DMS53 (cell line): ENCODE measurements at regions not wholly inside any gene's neighbourhood (a gene's known extent, or its start where the extent isn't known, plus 50 kb on each side); places are given as distances from the start of the nearest gene placed in this dataset.
"Not testable (repeated sequence)": the region's sequence is repeated elsewhere in the genome, so short reads cannot be mapped to it uniquely, and the experiment has no call there.

Source experiments
- DNase-seq: peaks from one replicate; lab custom pipeline; 2025; lab: John Stamatoyannopoulos, UW

GRCh38 chr12:31906557-31907301 lies 52.5 kb upstream of the RESF1 start:
- no peak for DNase-seq

- no peak for DNase-seq
Observed at GRCh38 chr12:31903025-31903424, 56.2 kb upstream of the RESF1 start.

GRCh38 chr12:31900271-31900670 lies 58.9 kb upstream of the RESF1 start:
- no peak for DNase-seq

- peak; percentile 22 for DNase-seq
Observed at GRCh38 chr12:31899109-31899508, 60.1 kb upstream of the RESF1 start.

DNA sequence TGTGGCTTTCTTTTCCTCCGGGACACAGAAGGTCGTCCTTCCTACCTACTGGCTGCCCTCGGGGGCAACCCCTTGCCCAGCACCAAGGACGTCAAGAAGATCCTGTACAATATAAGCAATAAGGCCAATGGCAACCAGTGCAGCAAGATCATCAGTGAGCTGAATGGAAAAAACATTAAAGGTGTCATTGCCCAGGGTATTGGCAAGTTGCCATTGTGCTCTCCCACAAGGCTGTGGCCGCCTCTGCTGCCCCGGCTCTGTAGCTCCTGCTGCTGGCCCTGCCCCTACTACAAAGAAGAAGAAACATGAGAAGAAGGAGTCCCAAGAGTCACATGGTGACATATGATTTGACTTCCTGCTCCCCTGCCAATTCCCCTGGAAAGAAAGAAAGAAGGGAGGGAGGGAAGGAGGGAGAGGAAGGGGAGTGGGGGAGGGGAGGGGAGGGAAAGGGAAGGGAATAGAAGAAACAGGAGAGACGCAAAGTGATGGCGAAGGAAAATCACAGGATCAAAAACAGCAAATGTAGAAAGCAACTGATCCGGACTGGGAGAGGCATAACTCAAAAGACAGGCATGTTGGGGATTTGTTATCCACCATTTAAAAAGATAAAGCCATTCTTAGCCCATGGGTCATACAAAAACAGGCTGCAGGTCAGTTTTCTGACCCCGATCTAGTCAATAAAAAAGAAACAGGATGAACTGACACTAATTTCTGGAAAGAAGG lies 61.3 kb upstream of the RESF1 start:
- DNase-seq, result peak; percentile 61

GRCh38 chr12:31897092-31897491 lies 62.1 kb upstream of the RESF1 start:
- DNase-seq, result not testable (repeated sequence)

GRCh38 chr12:31896514-31897039 lies 62.6 kb upstream of the RESF1 start:
- DNase-seq, result no peak

DNA sequence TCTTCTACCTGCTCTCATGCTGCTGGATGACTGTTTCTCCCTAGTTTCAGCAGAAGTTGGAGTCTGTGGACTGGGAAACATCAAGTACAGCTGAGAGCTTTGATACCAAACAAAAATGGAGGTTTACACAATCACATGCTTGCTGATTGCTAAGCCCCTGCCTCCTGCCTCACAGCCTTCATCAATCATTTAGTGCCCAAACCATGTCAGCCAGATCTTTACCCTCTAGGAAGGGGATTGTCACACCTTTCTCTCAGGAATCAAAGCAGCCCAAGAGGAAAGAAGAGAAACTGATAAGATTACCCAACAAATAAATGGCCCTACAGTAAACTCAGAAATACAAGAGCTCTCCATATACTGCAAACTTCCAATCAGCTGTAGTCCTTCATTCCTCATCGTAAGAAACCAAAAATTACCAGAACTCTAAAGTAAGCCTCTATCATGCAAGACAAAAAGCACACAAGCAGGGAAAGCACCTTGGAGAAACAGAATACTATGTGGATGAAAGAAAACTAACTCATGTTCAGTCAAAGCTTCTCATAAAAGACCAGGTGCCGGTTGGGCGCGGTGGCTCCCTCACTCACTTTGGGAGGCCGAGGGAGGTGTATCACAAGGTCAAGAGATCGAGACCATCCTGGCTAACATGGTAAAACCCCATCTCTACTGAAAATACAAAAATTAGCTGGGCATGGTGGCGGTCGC lies 63.6 kb upstream of the RESF1 start:
- DNase-seq, result no peak

DNA sequence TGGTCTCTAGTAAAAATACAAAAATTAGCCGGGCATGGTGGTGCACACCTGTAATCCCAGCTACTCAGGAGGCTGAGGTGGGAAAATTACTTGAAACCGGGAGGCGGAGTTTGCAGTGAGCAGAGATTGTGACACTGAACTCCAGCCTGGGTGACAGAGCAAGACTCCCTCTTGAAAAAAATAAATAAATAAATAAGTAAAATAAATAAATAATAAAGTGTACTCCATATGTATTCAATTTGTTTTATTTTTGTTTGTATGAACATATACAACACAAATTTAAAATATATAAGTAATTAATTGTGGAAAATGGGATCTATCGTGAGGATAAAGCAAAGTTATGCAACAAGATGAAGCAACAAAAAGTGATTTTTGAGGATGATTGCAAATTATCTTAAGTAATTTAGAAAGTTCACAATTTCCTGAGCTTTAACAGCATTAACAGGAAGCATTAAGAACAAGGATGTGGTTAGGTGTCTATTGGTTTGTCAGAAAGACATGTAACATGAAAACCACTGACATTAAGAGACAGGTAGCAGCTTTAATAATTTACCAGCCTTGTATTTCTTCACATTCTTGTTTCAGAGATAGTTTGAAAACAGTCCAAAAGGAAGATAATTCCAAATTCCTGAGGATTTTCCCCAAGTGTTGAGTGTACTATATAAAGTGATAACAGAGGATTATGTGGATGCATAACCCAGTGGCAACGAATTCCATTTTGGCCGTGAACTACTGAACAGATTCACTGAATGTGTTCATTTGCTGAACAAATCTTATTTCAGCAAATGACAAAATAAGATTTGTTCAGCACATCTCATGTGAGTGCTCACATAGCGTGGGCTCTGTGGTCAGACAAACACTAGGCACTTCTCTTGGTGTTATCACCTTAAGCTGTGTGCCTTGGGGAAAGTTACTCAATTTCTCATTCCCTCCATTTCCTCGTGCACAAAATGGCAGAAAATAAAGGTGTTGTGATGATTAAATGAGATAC lies 68.6 kb upstream of the RESF1 start:
- no peak for DNase-seq

DNA sequence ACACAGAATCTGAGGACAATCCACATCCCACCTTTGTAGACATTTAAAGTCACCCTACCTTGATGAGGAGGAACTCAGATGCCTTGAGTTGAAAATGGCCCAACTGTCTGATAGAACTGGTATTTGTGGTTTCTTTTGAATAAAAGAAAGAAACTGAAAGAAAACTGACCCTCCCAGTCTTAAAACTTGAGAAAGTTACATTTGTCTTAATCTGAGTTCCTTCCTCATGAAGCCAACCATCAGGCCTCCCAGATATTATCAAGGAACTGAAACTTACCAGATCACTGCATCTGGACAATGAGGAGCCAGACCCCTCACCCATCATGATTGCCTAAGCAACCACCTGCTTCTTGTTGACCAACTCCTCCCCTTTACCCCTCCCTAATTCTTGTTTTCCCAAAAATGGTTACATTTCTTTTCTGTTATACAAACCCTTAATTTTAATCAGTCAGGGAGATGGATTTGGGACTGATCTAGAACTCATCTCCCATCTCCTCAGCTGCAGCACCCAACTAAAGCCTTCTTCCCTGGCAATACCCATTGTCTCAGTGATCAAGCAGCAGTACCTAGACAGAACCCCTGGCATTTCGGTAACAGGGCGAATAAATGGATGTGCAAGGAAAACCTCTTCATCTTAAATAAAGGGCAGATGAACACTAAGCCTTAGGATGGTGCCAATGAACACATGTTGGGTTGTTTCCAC lies 72.0 kb upstream of the RESF1 start:
- no peak for DNase-seq

- not testable (repeated sequence) for DNase-seq
Observed at GRCh38 chr12:31882682-31883081, 76.5 kb upstream of the RESF1 start.

- DNase-seq, result no peak
Observed at GRCh38 chr12:31880340-31880739, 78.9 kb upstream of the RESF1 start.

GRCh38 chr12:31877884-31878283 lies 81.3 kb upstream of the RESF1 start:
- DNase-seq, result no peak

GRCh38 chr12:31876568-31877424 lies 82.4 kb upstream of the RESF1 start:
- peak; percentile 59 for DNase-seq

DNA sequence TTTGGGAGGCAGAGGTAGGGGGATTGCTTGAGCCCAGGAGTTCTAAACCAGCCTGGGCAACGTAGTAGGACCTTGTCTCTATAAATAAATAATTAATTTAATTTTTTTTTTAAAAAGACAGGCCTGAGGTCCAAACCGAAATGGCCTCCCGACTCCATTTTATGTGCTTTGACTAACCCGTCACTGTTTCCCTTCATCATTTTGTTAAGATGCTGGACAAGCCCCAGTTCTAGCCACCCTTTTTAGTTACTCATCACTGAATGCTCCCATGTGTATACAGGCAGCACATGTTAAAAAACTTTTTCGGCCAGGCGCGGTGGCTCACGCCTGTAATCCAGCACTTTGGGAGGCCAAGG lies 83.6 kb upstream of the RESF1 start:
- no peak for DNase-seq

DNA sequence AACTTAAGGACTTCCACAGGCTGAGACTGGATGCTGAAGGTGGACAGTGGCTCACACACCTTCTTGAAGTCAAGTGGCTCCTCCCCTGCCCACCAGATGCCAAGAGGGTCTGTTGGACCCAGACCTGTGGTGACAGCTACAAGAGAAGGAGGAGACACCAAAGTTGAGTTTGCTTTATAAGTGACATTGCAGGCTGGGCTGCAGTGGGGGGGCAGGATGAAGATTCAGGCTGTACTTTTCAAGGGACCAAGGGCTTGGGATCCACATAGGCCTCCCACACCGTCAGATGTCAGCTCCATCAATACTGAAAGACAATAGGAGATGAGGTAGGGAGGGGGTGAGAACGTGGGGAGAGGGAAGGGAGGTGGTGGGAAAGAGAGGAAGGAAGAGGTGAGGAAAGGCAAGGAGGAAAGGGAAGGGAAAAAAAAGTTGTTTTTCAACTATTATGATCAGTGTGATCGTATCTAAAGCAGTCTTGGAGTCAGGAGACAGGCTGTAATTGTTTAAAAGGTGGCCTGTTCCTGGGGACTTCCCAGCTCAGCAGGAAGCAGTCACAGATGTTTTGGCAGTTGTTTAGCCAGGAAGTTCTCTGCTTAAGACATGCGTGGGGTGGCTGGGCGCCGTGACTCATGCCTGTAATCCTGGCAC lies 84.1 kb upstream of the RESF1 start:
- peak; percentile 57 for DNase-seq

GRCh38 chr12:31872831-31873604 lies 86.2 kb upstream of the RESF1 start:
- DNase-seq, result no peak

DNA sequence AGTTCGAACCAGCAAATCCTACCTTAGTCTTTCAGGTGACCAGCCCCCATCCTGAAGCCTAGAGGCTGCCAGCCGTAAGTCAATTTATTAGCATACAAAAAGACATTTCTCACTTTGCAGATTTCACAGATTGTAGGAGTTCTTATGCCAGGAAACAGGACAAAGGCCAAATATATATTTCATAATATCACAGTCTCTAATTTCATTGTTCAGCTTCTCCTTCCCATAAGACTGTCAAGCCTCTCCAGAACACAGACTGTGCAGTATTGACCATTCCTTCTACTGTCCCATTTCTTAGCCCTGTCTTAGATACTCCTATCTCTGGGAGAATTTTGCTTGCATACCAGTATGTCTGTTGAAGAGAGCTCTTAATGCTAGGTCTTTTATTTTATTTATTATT lies 89.2 kb upstream of the RESF1 start:
- no peak for DNase-seq

DNA sequence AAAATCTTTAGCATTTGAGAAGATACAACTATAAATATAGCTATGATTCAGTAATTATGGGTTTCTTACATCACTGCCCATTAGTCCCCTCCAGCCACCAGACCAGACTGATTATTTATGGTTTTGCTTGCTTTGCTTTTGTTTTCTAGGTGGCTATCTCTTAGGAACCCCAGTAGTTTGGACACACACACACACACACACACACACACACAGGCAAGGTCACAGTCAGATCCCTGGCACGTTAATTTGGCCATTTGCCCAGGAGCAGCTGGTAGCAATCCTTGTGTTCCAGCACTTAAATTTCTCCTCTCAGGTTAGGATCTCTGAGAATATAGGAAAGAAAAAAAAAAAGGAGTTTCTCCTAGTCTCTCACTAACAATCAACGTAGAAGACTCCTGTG lies 90.2 kb upstream of the RESF1 start:
- DNase-seq, result peak; percentile 56
